Endothelial cell of umbilical vein (primary cell): ENCODE measurements at regions not wholly inside any gene's neighbourhood (a gene's known extent, or its start where the extent isn't known, plus 50 kb on each side); places are given as distances from the start of the nearest gene placed in this dataset.

Experiments used
- BruUV-seq: library from RNA; stranded (reverse); fragments of 400-500 nt; replicated peaks from 2 replicates; lab custom pipeline; 2021; lab: Mats Ljungman, UMichigan
- CTCF ChIA-PET: fragments of 300-600, 350-600 bp; sonication (Branson Sonifier 250); formaldehyde crosslinking; loops from one replicate; lab custom pipeline; 2021; ENCODE audit warnings: antibody characterized with exemption, inconsistent platforms; lab: Charles Lee
- POLR2A ChIA-PET: fragments of 300-600, 350-600 bp; sonication (Branson Sonifier 250); formaldehyde crosslinking; loops from one replicate; lab custom pipeline; 2021; ENCODE audit warnings: antibody characterized with exemption, inconsistent platforms; lab: Charles Lee
- DNase-seq: peaks from one replicate; pipeline ENCODE4 v3.0.0-alpha.2; 2011; ENCODE audit warnings: low read depth, low spot score
- FAIRE-seq: peaks from 2 replicates; lab custom pipeline; 2011; peaks lifted over from hg19 to GRCh38; lab: Jason Lieb, UNC
- H2AFZ ChIP-seq: 2 replicates; pipeline ENCODE4 v1.6.0; 2012; ENCODE audit warnings: low read depth, low read length, control low read depth, inconsistent platforms
- H3K27ac ChIP-seq: 2 replicates; pipeline ENCODE4 v1.5.1; 2011; ENCODE audit warnings: low read depth, mild to moderate bottlenecking, control low read depth, low read length, moderate library complexity; ENCODE audit not compliant: insufficient read depth
- H3K27me3 ChIP-seq, 2 experiments: 2 replicates each; pipeline versions ENCODE4 v1.6.0 to v1.6.1; 2011; ENCODE audit warnings: low read length in 2 of 2, mixed read lengths in 1 of 2; ENCODE audit not compliant: control insufficient read depth in 2 of 2, insufficient read depth in 2 of 2
- H3K36me3 ChIP-seq, 2 experiments: 2 replicates in 1 of 2; 3 replicates in 1 of 2; pipeline ENCODE4 v1.5.1; 2011; ENCODE audit warnings: low read length in 2 of 2, mild to moderate bottlenecking in 1 of 2, moderate library complexity in 1 of 2; ENCODE audit not compliant: control insufficient read depth in 2 of 2, insufficient read depth in 2 of 2; ENCODE audit errors: extremely low read depth in 1 of 2
- H3K4me1 ChIP-seq: 3 replicates; pipeline ENCODE4 v1.5.1; 2011; ENCODE audit warnings: mild to moderate bottlenecking, low read length; ENCODE audit not compliant: control insufficient read depth, insufficient read depth; ENCODE audit errors: extremely low read depth
- H3K4me2 ChIP-seq: 2 replicates; pipeline ENCODE4 v1.6.1; 2011; ENCODE audit warnings: low read length, control low read depth, mixed read lengths; ENCODE audit not compliant: insufficient read depth
- H3K4me3 ChIP-seq, 3 experiments: fragments of 200-600 bp in 1 of 3; sonication (generic), shearing (Covaris generic) in 1 of 3; replicated peaks in 1 of 3; 2 replicates each; pipeline ENCODE4 v1.5.1; 2011 to 2016; ENCODE audit warnings: control low read depth in 3 of 3, low read length in 3 of 3, mild to moderate bottlenecking in 2 of 3, inconsistent platforms in 1 of 3, low read depth in 1 of 3, moderate library complexity in 1 of 3; ENCODE audit not compliant: insufficient read depth in 1 of 3
- H3K79me2 ChIP-seq: 2 replicates; pipeline ENCODE4 v1.6.0; 2012; ENCODE audit warnings: low read length, inconsistent platforms; ENCODE audit not compliant: control insufficient read depth, insufficient read depth
- H3K9ac ChIP-seq: replicated peaks from 2 replicates; pipeline ENCODE3; 2011; ENCODE audit warnings: low read length, control low read depth; ENCODE audit not compliant: insufficient read depth; ENCODE audit errors: extremely low read depth
- H3K9me1 ChIP-seq: replicated peaks from 3 replicates; pipeline ENCODE4 v1.6.0; 2011; ENCODE audit warnings: mild to moderate bottlenecking, low read length; ENCODE audit not compliant: control insufficient read depth, insufficient read depth; ENCODE audit errors: extremely low read depth
- H3K9me3 ChIP-seq: replicated peaks from 2 replicates; pipeline ENCODE4 v1.5.1; 2012; ENCODE audit warnings: low read length, inconsistent platforms; ENCODE audit not compliant: control insufficient read depth, insufficient read depth
- H4K20me1 ChIP-seq: replicated peaks from 2 replicates; pipeline ENCODE3; 2011; ENCODE audit warnings: mild to moderate bottlenecking, low read length; ENCODE audit not compliant: control insufficient read depth, insufficient read depth; ENCODE audit errors: extremely low read depth
- EZH2 ChIP-seq: IDR thresholded peaks from 2 replicates; pipeline ENCODE4 v1.6.1; 2012; ENCODE audit warnings: borderline replicate concordance, low read depth, mild to moderate bottlenecking, moderate library complexity, low read length, inconsistent platforms; ENCODE audit not compliant: severe bottlenecking
- FOS ChIP-seq: IDR thresholded peaks from 2 replicates; pipeline ENCODE4 v1.6.1; 2011; ENCODE audit warnings: mild to moderate bottlenecking, low read length, moderate library complexity, borderline replicate concordance; ENCODE audit not compliant: insufficient read depth
- GATA2 ChIP-seq: IDR thresholded peaks from 2 replicates; pipeline ENCODE4 v1.7.0; 2011; ENCODE audit warnings: low read depth, mild to moderate bottlenecking, moderate library complexity, mixed read lengths, low read length; ENCODE audit not compliant: insufficient read length, insufficient read depth
- JUN ChIP-seq: IDR thresholded peaks from 2 replicates; pipeline ENCODE4 v1.6.1; 2011; ENCODE audit warnings: borderline replicate concordance, low read depth; ENCODE audit not compliant: insufficient read length, insufficient read depth
- MAX ChIP-seq: IDR thresholded peaks from 2 replicates; pipeline ENCODE4 v1.6.1; 2011; ENCODE audit not compliant: insufficient read depth, insufficient read length
- MYC ChIP-seq: IDR thresholded peaks from one replicate; pipeline ENCODE4 v1.6.1; 2011; ENCODE audit warnings: mild to moderate bottlenecking, low read depth, low read length
- POLR2A ChIP-seq: IDR thresholded peaks from 2 replicates; pipeline ENCODE4 v1.6.1; 2012; ENCODE audit warnings: low read depth, mild to moderate bottlenecking, control low read depth, low read length
- POLR2AphosphoS5 ChIP-seq: IDR thresholded peaks from 2 replicates; pipeline ENCODE4 v1.6.1; 2012; ENCODE audit warnings: low read depth, mild to moderate bottlenecking, control low read depth, low read length, moderate library complexity; ENCODE audit not compliant: insufficient read depth
- dilution Hi-C: fragments of 300-500 bp; cut with MboI; formaldehyde crosslinking; loops from one replicate; pipeline ENCODE4 v1.15.0; 2019; ENCODE audit warnings: low sequenced_read_pairs; ENCODE audit not compliant: extremely low pct_ligation_motif_present
- intact Hi-C: fragments of 100-400 bp; cut with micrococcal nuclease; formaldehyde crosslinking; loops from one replicate; pipeline ENCODE4 v1.10.0; 2022
- TF ChIP-seq, protein P1 (sequence below), 2 donors: IDR thresholded peaks; 1 replicate in 1 of 2; 2 replicates in 1 of 2; pipeline ENCODE4 v1.5.1; 2011; ENCODE audit warnings: low read length in 2 of 2, mild to moderate bottlenecking in 2 of 2, moderate library complexity in 2 of 2, control low read depth in 1 of 2, inconsistent platforms in 1 of 2, low read depth in 1 of 2; ENCODE audit not compliant: insufficient read depth in 1 of 2; ENCODE audit errors: extremely low read depth in 1 of 2

DNA sequence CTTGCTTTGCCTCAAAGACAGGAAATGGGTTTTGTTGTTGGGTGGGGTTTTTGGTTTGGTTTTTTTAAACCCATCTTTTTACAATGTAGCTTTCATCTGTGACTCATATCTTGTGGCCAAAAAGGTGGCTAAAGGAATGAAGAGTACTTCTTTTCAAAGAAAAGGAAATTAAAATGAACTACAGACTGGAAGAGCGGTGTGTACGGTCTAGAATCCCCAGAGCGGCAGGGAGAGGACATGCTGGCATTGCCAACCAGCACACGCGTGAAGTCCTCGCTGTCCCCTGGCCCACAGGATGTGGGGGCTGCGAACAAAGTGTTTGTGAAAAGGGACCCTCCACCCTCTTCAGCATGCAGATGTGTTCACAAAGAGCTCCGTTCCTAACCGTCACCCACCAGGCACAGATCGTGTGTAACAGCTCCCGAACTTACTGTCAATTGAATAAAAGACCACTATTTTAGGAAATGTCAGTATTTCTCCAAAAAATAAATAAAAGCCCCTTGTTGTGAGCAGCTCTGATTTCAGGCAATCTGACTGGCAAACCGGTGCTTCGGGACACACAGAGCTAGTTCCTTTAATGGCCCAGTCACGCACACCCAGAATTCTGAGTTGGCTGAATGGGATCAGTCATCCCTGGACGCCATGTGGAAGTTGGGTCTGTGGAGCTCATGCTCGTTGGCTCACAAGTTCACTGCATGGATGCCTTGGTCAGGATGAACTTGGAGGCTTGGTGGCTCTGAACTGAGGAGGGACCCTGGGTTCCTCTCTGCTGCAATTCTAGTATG is 602.9 kb downstream of the NPHP4 start:
- no peak for DNase-seq
- no peak overlapping the region for H3K9ac ChIP-seq
- dilution Hi-C loops = no loop called here
- TF ChIP-seq MAX (no peak), GATA2 (no peak), EZH2 (no peak), MYC (no peak), POLR2AphosphoS5 (no peak), POLR2A (no peak), FOS (no peak), JUN (no peak)
- TF ChIP-seq, protein P1, sequence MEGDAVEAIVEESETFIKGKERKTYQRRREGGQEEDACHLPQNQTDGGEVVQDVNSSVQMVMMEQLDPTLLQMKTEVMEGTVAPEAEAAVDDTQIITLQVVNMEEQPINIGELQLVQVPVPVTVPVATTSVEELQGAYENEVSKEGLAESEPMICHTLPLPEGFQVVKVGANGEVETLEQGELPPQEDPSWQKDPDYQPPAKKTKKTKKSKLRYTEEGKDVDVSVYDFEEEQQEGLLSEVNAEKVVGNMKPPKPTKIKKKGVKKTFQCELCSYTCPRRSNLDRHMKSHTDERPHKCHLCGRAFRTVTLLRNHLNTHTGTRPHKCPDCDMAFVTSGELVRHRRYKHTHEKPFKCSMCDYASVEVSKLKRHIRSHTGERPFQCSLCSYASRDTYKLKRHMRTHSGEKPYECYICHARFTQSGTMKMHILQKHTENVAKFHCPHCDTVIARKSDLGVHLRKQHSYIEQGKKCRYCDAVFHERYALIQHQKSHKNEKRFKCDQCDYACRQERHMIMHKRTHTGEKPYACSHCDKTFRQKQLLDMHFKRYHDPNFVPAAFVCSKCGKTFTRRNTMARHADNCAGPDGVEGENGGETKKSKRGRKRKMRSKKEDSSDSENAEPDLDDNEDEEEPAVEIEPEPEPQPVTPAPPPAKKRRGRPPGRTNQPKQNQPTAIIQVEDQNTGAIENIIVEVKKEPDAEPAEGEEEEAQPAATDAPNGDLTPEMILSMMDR (IDR thresholded peaks at IDR 0.05; ENCODE audit: extremely low read depth in 1 of 2, insufficient read depth in 1 of 2, low read depth in 1 of 2, low read length in 2 of 2) = no peak
- BruUV-seq = no TSS peak
- H3K9me3 ChIP-seq = peaks cover 7% of the 10 kb centered on the region
- no peak overlapping the region for H3K27ac ChIP-seq
- no peaks in the 10 kb centered on the region for H3K4me1 ChIP-seq
- H3K36me3 ChIP-seq = no peaks in the 10 kb centered on the region
- H3K27me3 ChIP-seq = no peaks in the 10 kb centered on the region
- H3K4me2 ChIP-seq = no peak overlapping the region
- H2AFZ ChIP-seq = no peak overlapping the region
- ChIA-PET POLR2A (no interaction called here), CTCF (no interaction called here)
- H3K4me3 ChIP-seq = no peak overlapping the region
- no peaks in the 10 kb centered on the region for H4K20me1 ChIP-seq
- intact Hi-C loops = no loop called here
- H3K9me1 ChIP-seq = no peaks in the 10 kb centered on the region
- no peaks in the 10 kb centered on the region for H3K79me2 ChIP-seq
- FAIRE-seq = no peak
